Transverse colon (tissue), 3 donors: ENCODE measurements at regions not wholly inside any gene's neighbourhood (a gene's known extent, or its start where the extent isn't known, plus 50 kb on each side); places are given as distances from the start of the nearest gene placed in this dataset.

Source experiments
- EP300 ChIP-seq: sonication (generic); formaldehyde crosslinking; IDR thresholded peaks from one replicate; pipeline ENCODE4 v1.6.1; 2017; ENCODE audit warnings: antibody characterized with exemption, low read depth
- POLR2A ChIP-seq: fragments of 450-650 bp; IDR thresholded peaks from one replicate; pipeline ENCODE4 v1.6.1; 2016; ENCODE audit warnings: antibody characterized with exemption, mild to moderate bottlenecking, moderate library complexity
- TF ChIP-seq, protein P1 (sequence below), 5 experiments: fragments of 200-600 bp in 3 of 5; fragments of 450-650 bp in 2 of 5; sonication (generic) in 3 of 5; IDR thresholded peaks; 1 replicate in 2 of 5; 2 replicates in 3 of 5; pipeline ENCODE4 v1.5.1; 2016 to 2017; ENCODE audit warnings: antibody characterized with exemption in 5 of 5, inconsistent platforms in 3 of 5, mild to moderate bottlenecking in 2 of 5, moderate library complexity in 1 of 5

DNA sequence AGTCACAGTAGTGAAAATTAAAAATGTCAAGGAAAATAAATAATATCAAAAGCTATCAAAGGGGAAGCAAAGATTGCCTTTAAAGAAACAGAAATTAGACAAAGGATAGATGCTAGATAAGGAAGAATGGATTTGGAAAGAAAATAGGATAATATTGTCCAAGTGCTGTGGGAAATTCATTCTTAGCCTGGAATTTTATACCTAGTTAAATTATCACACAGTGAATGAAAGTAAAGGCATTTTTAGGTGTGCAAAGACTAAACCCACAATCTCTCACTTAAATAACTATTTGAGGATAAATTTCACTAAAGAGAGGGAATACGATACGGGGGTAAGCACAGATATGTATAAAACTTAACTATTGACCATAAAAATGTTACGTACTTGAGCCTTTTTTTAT is 511.1 kb downstream of the TMEM135 start:
- TF ChIP-seq, protein P1, sequence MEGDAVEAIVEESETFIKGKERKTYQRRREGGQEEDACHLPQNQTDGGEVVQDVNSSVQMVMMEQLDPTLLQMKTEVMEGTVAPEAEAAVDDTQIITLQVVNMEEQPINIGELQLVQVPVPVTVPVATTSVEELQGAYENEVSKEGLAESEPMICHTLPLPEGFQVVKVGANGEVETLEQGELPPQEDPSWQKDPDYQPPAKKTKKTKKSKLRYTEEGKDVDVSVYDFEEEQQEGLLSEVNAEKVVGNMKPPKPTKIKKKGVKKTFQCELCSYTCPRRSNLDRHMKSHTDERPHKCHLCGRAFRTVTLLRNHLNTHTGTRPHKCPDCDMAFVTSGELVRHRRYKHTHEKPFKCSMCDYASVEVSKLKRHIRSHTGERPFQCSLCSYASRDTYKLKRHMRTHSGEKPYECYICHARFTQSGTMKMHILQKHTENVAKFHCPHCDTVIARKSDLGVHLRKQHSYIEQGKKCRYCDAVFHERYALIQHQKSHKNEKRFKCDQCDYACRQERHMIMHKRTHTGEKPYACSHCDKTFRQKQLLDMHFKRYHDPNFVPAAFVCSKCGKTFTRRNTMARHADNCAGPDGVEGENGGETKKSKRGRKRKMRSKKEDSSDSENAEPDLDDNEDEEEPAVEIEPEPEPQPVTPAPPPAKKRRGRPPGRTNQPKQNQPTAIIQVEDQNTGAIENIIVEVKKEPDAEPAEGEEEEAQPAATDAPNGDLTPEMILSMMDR (IDR thresholded peaks at IDR 0.05) = no peak
- TF ChIP-seq POLR2A = no peak
- TF ChIP-seq EP300 = no peak
